H1 (cell line): ENCODE measurements at regions not wholly inside any gene's neighbourhood (a gene's known extent, or its start where the extent isn't known, plus 50 kb on each side); places are given as distances from the start of the nearest gene placed in this dataset.
A peak's percentile ranks its signal among the peaks of the same experiment; 100 is the strongest.

Experiments used
- CTCF ChIA-PET: fragments of 300-600 bp; sonication (Branson Sonifier 250); formaldehyde crosslinking; loops from one replicate; lab custom pipeline; 2021; ENCODE audit not compliant: partially characterized antibody; lab: Charles Lee
- POLR2A ChIA-PET: fragments of 300-600 bp; sonication (Branson Sonifier 250); formaldehyde crosslinking; loops from one replicate; lab custom pipeline; 2021; ENCODE audit warnings: inconsistent platforms; ENCODE audit not compliant: partially characterized antibody; lab: Charles Lee
- DNase-seq, 2 experiments: peaks; one replicate each; pipeline versions ENCODE4 v3.0.0 to v3.0.0-alpha.2; 2010 to 2022; ENCODE audit warnings: low spot score in 2 of 2, low read depth in 1 of 2, mixed read lengths in 1 of 2
- FAIRE-seq: peaks from 2 replicates; lab custom pipeline; 2011; peaks lifted over from hg19 to GRCh38; lab: Jason Lieb, UNC
- H2AFZ ChIP-seq: 2 replicates; pipeline ENCODE4 v1.8.1; 2012; ENCODE audit warnings: low read length, inconsistent platforms
- H2AK5ac ChIP-seq: 2 replicates; pipeline ENCODE4 v1.6.1; 2013; ENCODE audit warnings: low read depth, low read length
- H2BK120ac ChIP-seq: replicated peaks from 2 replicates; pipeline ENCODE3; 2013; ENCODE audit warnings: low read depth, low read length, inconsistent platforms
- H2BK12ac ChIP-seq: 2 replicates; pipeline ENCODE4 v1.6.1; 2013; ENCODE audit warnings: low read depth, low read length
- H2BK15ac ChIP-seq: 2 replicates; pipeline ENCODE4 v1.6.1; 2013; ENCODE audit warnings: low read length
- H2BK20ac ChIP-seq: 2 replicates; pipeline ENCODE4 v1.6.1; 2013; ENCODE audit warnings: low read length
- H2BK5ac ChIP-seq: 2 replicates; pipeline ENCODE4 v1.6.1; 2013; ENCODE audit warnings: low read depth, low read length
- H3K14ac ChIP-seq: 2 replicates; pipeline ENCODE4 v1.6.1; 2013; ENCODE audit warnings: inconsistent platforms; ENCODE audit not compliant: insufficient read length
- H3K18ac ChIP-seq: 2 replicates; pipeline ENCODE4 v1.6.1; 2013; ENCODE audit warnings: low read length; ENCODE audit errors: extremely low read depth
- H3K23ac ChIP-seq: 2 replicates; pipeline ENCODE4 v1.6.1; 2013; ENCODE audit warnings: inconsistent platforms; ENCODE audit not compliant: insufficient read length
- H3K23me2 ChIP-seq: 2 replicates; pipeline ENCODE4 v1.6.1; 2013; ENCODE audit warnings: low read depth, low read length
- H3K27ac ChIP-seq: 2 replicates; pipeline ENCODE4 v1.6.1; 2011; ENCODE audit warnings: low read depth, low read length, inconsistent platforms
- H3K27me3 ChIP-seq, 4 experiments: replicated peaks in 1 of 4; 1 replicate in 1 of 4; 2 replicates in 3 of 4; pipeline versions ENCODE4 v1.6.1 to v1.8.1; 2011 to 2013; ENCODE audit warnings: low read length in 3 of 4, mild to moderate bottlenecking in 3 of 4, inconsistent platforms in 2 of 4, mixed read lengths in 2 of 4, moderate library complexity in 1 of 4; ENCODE audit not compliant: control insufficient read depth in 3 of 4, insufficient read depth in 3 of 4; ENCODE audit errors: extremely low read depth in 1 of 4
- H3K36me3 ChIP-seq, 4 experiments: 2 replicates each; pipeline versions ENCODE4 v1.6.1 to v1.8.1; 2011 to 2013; ENCODE audit warnings: mild to moderate bottlenecking in 4 of 4, low read length in 3 of 4, moderate library complexity in 2 of 4, control low read depth in 1 of 4, inconsistent platforms in 1 of 4; ENCODE audit not compliant: insufficient read depth in 4 of 4, control insufficient read depth in 2 of 4
- H3K4ac ChIP-seq: replicated peaks from 2 replicates; pipeline ENCODE3; 2013; ENCODE audit warnings: low read length, low read depth, mixed read lengths, inconsistent platforms; ENCODE audit not compliant: insufficient read length
- H3K4me1 ChIP-seq, 4 experiments: replicated peaks in 1 of 4; 1 replicate in 1 of 4; 2 replicates in 3 of 4; pipeline versions ENCODE4 v1.6.1 to v1.8.1; 2011 to 2013; ENCODE audit warnings: low read length in 3 of 4, inconsistent platforms in 2 of 4, mixed read lengths in 1 of 4; ENCODE audit not compliant: insufficient read depth in 4 of 4, control insufficient read depth in 3 of 4
- H3K4me2 ChIP-seq, 2 experiments: 2 replicates each; pipeline versions ENCODE4 v1.6.1 to v1.8.1; 2011 to 2013; ENCODE audit warnings: low read depth in 2 of 2, low read length in 2 of 2, control low read depth in 1 of 2, inconsistent platforms in 1 of 2, mild to moderate bottlenecking in 1 of 2; ENCODE audit not compliant: insufficient read depth in 1 of 2
- H3K4me3 ChIP-seq, 4 experiments: fragments of 200-600, 300-600 bp in 1 of 4; sonication (generic), shearing (Covaris generic), sonication (Bioruptor Twin) in 1 of 4; 2 replicates each; pipeline versions ENCODE4 v1.5.1 to v1.8.1; 2011 to 2016; ENCODE audit warnings: low read length in 4 of 4, low read depth in 3 of 4, control low read depth in 2 of 4, inconsistent platforms in 2 of 4, mild to moderate bottlenecking in 2 of 4, mixed read lengths in 1 of 4, moderate library complexity in 1 of 4; ENCODE audit not compliant: insufficient read depth in 2 of 4; ENCODE audit errors: extremely low read depth in 1 of 4
- H3K56ac ChIP-seq: replicated peaks from 2 replicates; pipeline ENCODE3; 2013; ENCODE audit warnings: low read depth, mild to moderate bottlenecking, mixed read lengths, low read length, inconsistent platforms; ENCODE audit not compliant: insufficient read length
- H3K79me1 ChIP-seq: 2 replicates; pipeline ENCODE4 v1.6.1; 2013; ENCODE audit warnings: low read depth, low read length, control low read depth
- H3K79me2 ChIP-seq, 2 experiments: 2 replicates each; pipeline versions ENCODE4 v1.6.1 to v1.8.1; 2012 to 2013; ENCODE audit warnings: low read length in 2 of 2, mild to moderate bottlenecking in 2 of 2, inconsistent platforms in 1 of 2; ENCODE audit not compliant: insufficient read depth in 2 of 2, control insufficient read depth in 1 of 2
- H3K9ac ChIP-seq, 4 experiments: replicated peaks in 1 of 4; 1 replicate in 1 of 4; 2 replicates in 3 of 4; pipeline versions ENCODE4 v1.6.1 to v1.8.1; 2011 to 2013; ENCODE audit warnings: low read depth in 3 of 4, low read length in 3 of 4, control low read depth in 2 of 4, mild to moderate bottlenecking in 2 of 4, moderate library complexity in 2 of 4, inconsistent platforms in 1 of 4; ENCODE audit errors: extremely low read depth in 1 of 4
- H3K9me3 ChIP-seq, 2 experiments: 2 replicates each; pipeline versions ENCODE4 v1.6.1 to v1.8.1; 2012 to 2013; ENCODE audit warnings: mild to moderate bottlenecking in 2 of 2, moderate library complexity in 2 of 2, control low read depth in 1 of 2, inconsistent platforms in 1 of 2, low read depth in 1 of 2, low read length in 1 of 2, mixed read lengths in 1 of 2; ENCODE audit not compliant: insufficient read depth in 2 of 2
- H4K20me1 ChIP-seq, 2 experiments: replicated peaks in 1 of 2; 2 replicates each; pipeline versions ENCODE3 to v1.8.1; 2011 to 2013; ENCODE audit warnings: inconsistent platforms in 2 of 2, low read length in 2 of 2, mild to moderate bottlenecking in 1 of 2; ENCODE audit not compliant: insufficient read depth in 2 of 2, control insufficient read depth in 1 of 2
- H4K5ac ChIP-seq: 2 replicates; pipeline ENCODE4 v1.6.1; 2013; ENCODE audit warnings: low read length, low read depth, mixed read lengths, inconsistent platforms; ENCODE audit not compliant: insufficient read length
- H4K8ac ChIP-seq: 2 replicates; pipeline ENCODE4 v1.8.0; 2013; ENCODE audit warnings: mild to moderate bottlenecking, moderate library complexity, low read length, inconsistent platforms; ENCODE audit not compliant: insufficient read depth; ENCODE audit errors: extremely low read depth
- H4K91ac ChIP-seq: replicated peaks from 2 replicates; pipeline ENCODE3; 2013; ENCODE audit warnings: low read length, mixed read lengths, inconsistent platforms; ENCODE audit not compliant: insufficient read length
- CREB1 ChIP-seq: IDR thresholded peaks from 2 replicates; pipeline ENCODE4 v1.6.1; 2012; ENCODE audit warnings: inconsistent platforms
- EP300 ChIP-seq, 2 experiments: IDR thresholded peaks; 1 replicate in 1 of 2; 2 replicates in 1 of 2; pipeline ENCODE4 v1.6.1; 2011 to 2012; ENCODE audit warnings: low read depth in 2 of 2, low read length in 2 of 2, mild to moderate bottlenecking in 2 of 2, borderline replicate concordance in 1 of 2, inconsistent platforms in 1 of 2, moderate library complexity in 1 of 2
- GTF2F1 ChIP-seq: IDR thresholded peaks from 2 replicates; pipeline ENCODE4 v1.6.1; 2012; ENCODE audit warnings: low read depth, low read length, improper control_type of control experiment, borderline replicate concordance
- KDM1A ChIP-seq: fragments of 200-600, 300-600 bp; sonication (generic); IDR thresholded peaks from 2 replicates; pipeline ENCODE4 v1.7.1; 2016; ENCODE audit warnings: mild to moderate bottlenecking, low read length, borderline replicate concordance
- KDM5A ChIP-seq: fragments of 200-600 bp; IDR thresholded peaks from 2 replicates; pipeline ENCODE4 v1.7.1; 2012; ENCODE audit warnings: mild to moderate bottlenecking, low read length, inconsistent platforms, mixed read lengths
- POU5F1 ChIP-seq: IDR thresholded peaks from 2 replicates; pipeline ENCODE4 v1.6.1; 2011; ENCODE audit warnings: low read depth, mild to moderate bottlenecking, low read length, moderate library complexity
- RNF2 ChIP-seq: fragments of 200-900, 300-1000 bp; sonication (generic); IDR thresholded peaks from 2 replicates; pipeline ENCODE4 v1.7.1; 2016; ENCODE audit warnings: borderline replicate concordance, low read depth, mild to moderate bottlenecking, antibody characterized with exemption, low read length; ENCODE audit not compliant: poor library complexity, severe bottlenecking; ENCODE audit errors: missing control alignments
- SP2 ChIP-seq: IDR thresholded peaks from 2 replicates; pipeline ENCODE4 v1.6.1; 2012; ENCODE audit warnings: mild to moderate bottlenecking, low read length, inconsistent platforms
- WGBS, 2 experiments: shearing (Covaris generic) in 1 of 2; methylation state at CpG; one replicate each; pipeline versions ENCODE4 v1.1.6 to v1.1.7; 2013 to 2015; ENCODE audit warnings: low lambda C conversion rate in 2 of 2, mixed read lengths in 2 of 2, inconsistent platforms in 1 of 2, low coverage in 1 of 2, missing lambda C conversion rate in 1 of 2; ENCODE audit not compliant: insufficient replicate concordance in 2 of 2, insufficient coverage in 1 of 2, insufficient read length in 1 of 2; ENCODE audit errors: extremely low coverage in 1 of 2, missing lambda C conversion rate in 1 of 2; 5-methylcytosine and 5-hydroxymethylcytosine counted together
- TF ChIP-seq, protein P1 (sequence below): IDR thresholded peaks from 2 replicates; pipeline ENCODE4 v1.6.1; 2012; ENCODE audit warnings: inconsistent platforms

DNA sequence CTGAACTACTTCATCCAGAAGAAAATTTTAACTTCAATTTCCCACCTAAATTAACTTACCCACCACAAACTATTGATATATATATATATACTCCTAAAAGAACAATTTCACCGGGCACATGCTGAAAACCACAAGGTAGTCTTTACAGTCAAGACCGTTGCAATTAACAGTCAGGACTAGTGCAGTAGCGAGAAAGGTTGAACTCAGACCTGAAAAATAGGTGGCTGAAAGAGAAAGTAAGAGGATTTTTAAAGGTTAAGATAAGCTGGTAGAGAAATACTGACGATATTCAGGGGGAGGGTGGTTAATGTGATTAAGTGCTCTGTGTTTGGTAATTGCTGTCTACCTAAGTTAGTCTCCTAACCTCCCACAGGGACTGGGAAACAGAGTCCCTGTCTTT, 1153.5 kb upstream of the TMPRSS15 start:
- no peak overlapping the region for H2BK5ac ChIP-seq
- no peaks in the 10 kb centered on the region for H3K79me1 ChIP-seq
- no peak overlapping the region for H3K14ac ChIP-seq
- 89% methylated on average over 4 of the region's 4 CpGs; no CpG with 5 or more reads in 1 of the 2 experiments for WGBS, 2 experiments
- H2BK12ac ChIP-seq, result no peak overlapping the region
- no peak overlapping the region for H2BK120ac ChIP-seq
- H3K4me1 ChIP-seq, result peaks cover 0 to 13% (median 3%) of the 10 kb centered on the region in 4 experiments; a peak in 3 of 7 replicates
- H3K23me2 ChIP-seq, result no peaks in the 10 kb centered on the region
- H4K5ac ChIP-seq, result no peak overlapping the region
- DNase-seq, result no peak
- no peak overlapping the region for H2BK20ac ChIP-seq
- H3K9me3 ChIP-seq, result peaks cover 0 to under 1% of the 10 kb centered on the region in 2 experiments; a peak in 1 of 4 replicates
- H2AFZ ChIP-seq, result peak overlapping the region; percentile 13; the same call in 1 of the 2 replicates
- no peak overlapping the region for H3K27ac ChIP-seq
- H3K36me3 ChIP-seq, result no peaks in the 10 kb centered on the region
- H2AK5ac ChIP-seq, result no peak overlapping the region
- H3K9ac ChIP-seq, result no peak overlapping the region
- no peak overlapping the region for H3K4me2 ChIP-seq
- H4K91ac ChIP-seq, result no peak overlapping the region
- CTCF ChIA-PET, result interaction anchor here (0.6 to 0.8 kb wide), 2 partner anchors 231 to 365 kb away, joined by 3 read pairs; no protein-coding TSS in a partner anchor
- no peaks in the 10 kb centered on the region for H4K20me1 ChIP-seq
- no peak overlapping the region for H3K4me3 ChIP-seq
- H3K4ac ChIP-seq, result no peak overlapping the region
- POLR2A ChIA-PET, result no interaction called here
- no peak overlapping the region for H4K8ac ChIP-seq
- H3K23ac ChIP-seq, result no peak overlapping the region
- no peaks in the 10 kb centered on the region for H3K79me2 ChIP-seq
- no peak overlapping the region for H3K18ac ChIP-seq
- H2BK15ac ChIP-seq, result no peak overlapping the region
- H3K27me3 ChIP-seq, result no peaks in the 10 kb centered on the region
- H3K56ac ChIP-seq, result no peak overlapping the region
- FAIRE-seq, result no peak
- TF ChIP-seq RNF2 (no peak), GTF2F1 (no peak), POU5F1 (no peak), EP300 (IDR thresholded peaks at IDR 0.05; ENCODE audit: borderline replicate concordance in 1 of 2, low read depth in 2 of 2, low read length in 2 of 2) (no peak), KDM5A (no peak), KDM1A (no peak), CREB1 (no peak), SP2 (no peak)
- TF ChIP-seq, protein P1, sequence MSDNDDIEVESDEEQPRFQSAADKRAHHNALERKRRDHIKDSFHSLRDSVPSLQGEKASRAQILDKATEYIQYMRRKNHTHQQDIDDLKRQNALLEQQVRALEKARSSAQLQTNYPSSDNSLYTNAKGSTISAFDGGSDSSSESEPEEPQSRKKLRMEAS, result no peak
